OCI-LY3 (cell line): ENCODE measurements at regions not wholly inside any gene's neighbourhood (a gene's known extent, or its start where the extent isn't known, plus 50 kb on each side); places are given as distances from the start of the nearest gene placed in this dataset.

ENCODE experiments used
- CTCF ChIP-seq: fragments of 200-600, 300-600 bp; sonication (generic); IDR thresholded peaks from 2 replicates; pipeline ENCODE4 v1.5.1; 2014; ENCODE audit warnings: antibody characterized with exemption, low read length, low read depth
- EZH2phosphoT487 ChIP-seq: fragments of 200-600 bp; shearing (Covaris generic); IDR thresholded peaks from 2 replicates; pipeline ENCODE4 v1.6.1; 2018; ENCODE audit warnings: antibody characterized with exemption, mixed run types, low read depth

DNA sequence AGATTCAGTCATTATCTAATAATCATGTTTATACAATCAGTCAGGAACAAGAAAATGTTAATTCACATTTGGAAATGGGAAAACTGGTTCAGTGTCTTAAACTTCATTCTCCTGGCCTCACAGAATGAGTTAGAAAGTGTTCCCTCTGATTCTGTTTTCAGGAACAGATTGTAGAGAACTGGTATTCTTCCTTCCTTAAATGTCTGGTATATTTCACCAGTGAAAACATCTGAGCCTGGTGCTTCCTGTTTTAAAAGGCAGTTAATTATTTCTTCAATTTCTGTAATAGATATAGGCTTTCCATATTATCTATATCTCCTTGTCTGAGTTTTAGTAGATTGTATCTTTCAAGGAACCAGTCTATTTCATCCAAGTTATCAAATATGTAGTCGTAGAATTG, 97.1 kb upstream of the TMEM168 start:
- TF ChIP-seq CTCF: no peak
- TF ChIP-seq EZH2phosphoT487: no peak
